ENCODE measurements at regions not wholly inside any gene's neighbourhood (a gene's known extent, or its start where the extent isn't known, plus 50 kb on each side); places are given as distances from the start of the nearest gene placed in this dataset.

GRCh38 chr1:30045304-30046090, 677.9 kb downstream of the MATN1 start:
- no peak for DNase-seq (ENCODE audit: low spot score in 2 of 2)
- intact Hi-C loops (cut with DNase I; ENCODE audit: low total_unique reads): no loop called here
- Histone ChIP-seq H3K27ac (no peak overlapping the region), H3K27me3 (peaks cover 0 to 4% of the 10 kb centered on the region in 2 donors), H3K4me3 (no peak overlapping the region), H3K36me3 (no peaks in the 10 kb centered on the region), H3K9me3 (peaks cover 7 to 11% of the 10 kb centered on the region in 2 donors), H3K4me1 (no peaks in the 10 kb centered on the region)
- TF ChIP-seq POLR2A (IDR thresholded peaks at IDR 0.05): no peak
- TF ChIP-seq CTCF (IDR thresholded peaks at IDR 0.05): no peak
- no peak for TF ChIP-seq POLR2AphosphoS5 (IDR thresholded peaks at IDR 0.05)

- Histone ChIP-seq H3K9me3 (peaks cover 7 to 11% of the 10 kb centered on the region in 2 donors), H3K4me3 (no peak overlapping the region), H3K4me1 (no peaks in the 10 kb centered on the region), H3K36me3 (no peaks in the 10 kb centered on the region), H3K27me3 (peaks cover 0 to 4% of the 10 kb centered on the region in 2 donors), H3K27ac (no peak overlapping the region)
- no peak for DNase-seq (ENCODE audit: low spot score in 2 of 2)
- TF ChIP-seq POLR2AphosphoS5 (IDR thresholded peaks at IDR 0.05): no peak
- no peak for TF ChIP-seq POLR2A (IDR thresholded peaks at IDR 0.05)
- TF ChIP-seq CTCF (IDR thresholded peaks at IDR 0.05): no peak
- intact Hi-C loops (cut with DNase I; ENCODE audit: low total_unique reads): no loop called here
Observed at GRCh38 chr1:30044656-30045144, 678.7 kb downstream of the MATN1 start.

- intact Hi-C loops (cut with DNase I; ENCODE audit: low total_unique reads): no loop called here
- H3K36me3 ChIP-seq: no peaks in the 10 kb centered on the region
- TF ChIP-seq POLR2A (IDR thresholded peaks at IDR 0.05) (no peak), CTCF (IDR thresholded peaks at IDR 0.05) (no peak)
- H3K9me3 ChIP-seq: peaks cover 7 to 11% of the 10 kb centered on the region in 2 donors
- no peak for DNase-seq (ENCODE audit: low spot score in 2 of 2)
- H3K4me1 ChIP-seq: no peaks in the 10 kb centered on the region
- H3K27ac ChIP-seq: no peak overlapping the region
- H3K27me3 ChIP-seq: peaks cover 0 to 4% of the 10 kb centered on the region in 2 donors
- H3K4me3 ChIP-seq: no peak overlapping the region
Observed at GRCh38 chr1:30043731-30044408, 679.5 kb downstream of the MATN1 start.

GRCh38 chr1:30043256-30043655, 680.1 kb downstream of the MATN1 start:
- H3K36me3 ChIP-seq: no peaks in the 10 kb centered on the region
- no peaks in the 10 kb centered on the region for H3K4me1 ChIP-seq
- no peak for DNase-seq (ENCODE audit: low spot score in 2 of 2)
- intact Hi-C loops (cut with DNase I; ENCODE audit: low total_unique reads): no loop called here
- no peak overlapping the region for H3K4me3 ChIP-seq
- TF ChIP-seq POLR2A (IDR thresholded peaks at IDR 0.05): no peak
- no peak for TF ChIP-seq CTCF (IDR thresholded peaks at IDR 0.05)
- TF ChIP-seq POLR2AphosphoS5 (IDR thresholded peaks at IDR 0.05): no peak
- no peaks in the 10 kb centered on the region for H3K27me3 ChIP-seq
- H3K9me3 ChIP-seq: peaks cover 7 to 11% of the 10 kb centered on the region in 2 donors
- H3K27ac ChIP-seq: no peak overlapping the region
